Hematopoietic multipotent progenitor cell treated with erythropoietin and hydrocortisone succinate and interleukin-3 and kit ligand, for 8 days (in vitro differentiated cells): ENCODE measurements at regions not wholly inside any gene's neighbourhood (a gene's known extent, or its start where the extent isn't known, plus 50 kb on each side); places are given as distances from the start of the nearest gene placed in this dataset.
"Not testable (repeated sequence)": the region's sequence is repeated elsewhere in the genome, so short reads cannot be mapped to it uniquely, and the experiment has no call there.

ENCODE experiments used
- DNase-seq: peaks from one replicate; pipeline ENCODE4 v3.0.0-alpha.2; 2015

- DNase-seq = no peak
These were observed 128.6 kb upstream of the PTPRZ1 start for GRCh38 chr7:121744319-121744718.

GRCh38 chr7:121741896-121742295 lies 131.1 kb upstream of the PTPRZ1 start:
- no peak for DNase-seq

- DNase-seq = no peak
These were observed 133.5 kb upstream of the PTPRZ1 start for GRCh38 chr7:121739465-121739864.

GRCh38 chr7:121730869-121731268 lies 142.1 kb upstream of the PTPRZ1 start:
- no peak for DNase-seq

- no peak for DNase-seq
These were observed 158.2 kb upstream of the PTPRZ1 start for GRCh38 chr7:121714559-121715303.

GRCh38 chr7:121712961-121713360 lies 160.0 kb upstream of the PTPRZ1 start:
- DNase-seq = not testable (repeated sequence)

- no peak for DNase-seq
These were observed 175.1 kb upstream of the PTPRZ1 start for GRCh38 chr7:121697731-121698316.

GRCh38 chr7:121696954-121697353 lies 176.0 kb upstream of the PTPRZ1 start:
- no peak for DNase-seq

- DNase-seq = no peak
These were observed 183.2 kb upstream of the PTPRZ1 start for GRCh38 chr7:121689749-121690148.

- DNase-seq = no peak
These were observed 191.3 kb upstream of the PTPRZ1 start for GRCh38 chr7:121681700-121682099.

- no peak for DNase-seq
These were observed 196.8 kb upstream of the PTPRZ1 start for GRCh38 chr7:121676168-121676567.

- not testable (repeated sequence) for DNase-seq
These were observed 198.5 kb upstream of the PTPRZ1 start for GRCh38 chr7:121674455-121674854.

GRCh38 chr7:121669144-121669543 lies 203.8 kb upstream of the PTPRZ1 start:
- DNase-seq = no peak

- DNase-seq = no peak
These were observed 206.7 kb upstream of the PTPRZ1 start for GRCh38 chr7:121666306-121666705.

- DNase-seq = no peak
These were observed 229.6 kb upstream of the PTPRZ1 start for GRCh38 chr7:121643320-121643719.

GRCh38 chr7:121639705-121640104 lies 233.3 kb upstream of the PTPRZ1 start:
- DNase-seq = no peak

GRCh38 chr7:121638286-121638685 lies 234.7 kb upstream of the PTPRZ1 start:
- no peak for DNase-seq

- no peak for DNase-seq
These were observed 238.2 kb upstream of the FAM3C start for GRCh38 chr7:121634356-121634755.

GRCh38 chr7:121633186-121633585 lies 237.1 kb upstream of the FAM3C start:
- DNase-seq = no peak

- DNase-seq = no peak
These were observed 228.8 kb upstream of the FAM3C start for GRCh38 chr7:121624958-121625357.

- no peak for DNase-seq
These were observed 227.2 kb upstream of the FAM3C start for GRCh38 chr7:121623130-121623872.

GRCh38 chr7:121621937-121622336 lies 225.8 kb upstream of the FAM3C start:
- no peak for DNase-seq

- DNase-seq = no peak
These were observed 225.0 kb upstream of the FAM3C start for GRCh38 chr7:121620953-121621606.

GRCh38 chr7:121620206-121620605 lies 224.1 kb upstream of the FAM3C start:
- no peak for DNase-seq
